NCI-H2227 treated with DMSO at 0.1 percent for 48 hours (cell line): ENCODE measurements at regions not wholly inside any gene's neighbourhood (a gene's known extent, or its start where the extent isn't known, plus 50 kb on each side); places are given as distances from the start of the nearest gene placed in this dataset.

ENCODE experiments used
- DNase-seq: peaks from one replicate; lab custom pipeline; 2025; lab: John Stamatoyannopoulos, UW

DNA sequence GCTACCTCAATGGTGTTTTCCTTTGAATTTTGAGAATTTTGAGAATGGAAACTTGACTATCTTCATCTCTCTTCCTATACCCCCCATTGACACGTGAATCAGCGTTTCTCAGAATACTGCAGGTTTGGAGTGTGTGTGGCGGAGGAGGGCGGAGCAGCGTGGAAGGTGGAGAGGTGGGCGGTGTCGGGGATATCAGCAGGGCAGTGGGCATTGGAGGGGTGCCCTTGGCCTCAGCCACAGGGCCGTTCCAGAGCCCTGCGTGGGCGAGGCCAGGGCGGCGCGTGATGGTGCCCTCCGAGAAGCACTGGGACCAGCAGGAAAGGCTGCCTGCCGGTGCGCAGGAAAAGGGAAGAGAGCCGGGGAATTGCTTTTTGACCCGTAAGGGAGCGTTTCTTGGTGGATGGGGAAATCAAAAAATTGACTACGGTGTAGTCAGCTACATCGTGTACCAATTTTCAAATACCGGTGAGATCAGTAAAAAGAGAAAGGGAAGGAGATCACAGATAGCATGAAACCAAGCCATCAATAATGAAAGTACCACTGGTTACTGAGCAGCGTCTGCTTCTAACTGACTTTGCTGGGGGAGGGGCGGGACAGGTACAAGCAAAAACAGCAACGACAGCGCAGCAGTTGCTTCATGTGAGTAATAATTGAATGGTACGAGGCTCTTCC is 82.7 kb upstream of the DUSP22 start:
- peak; percentile 32 for DNase-seq

- no peak for DNase-seq
Measured at GRCh38 chr6:210104-210456, 82.2 kb upstream of the DUSP22 start.

DNA sequence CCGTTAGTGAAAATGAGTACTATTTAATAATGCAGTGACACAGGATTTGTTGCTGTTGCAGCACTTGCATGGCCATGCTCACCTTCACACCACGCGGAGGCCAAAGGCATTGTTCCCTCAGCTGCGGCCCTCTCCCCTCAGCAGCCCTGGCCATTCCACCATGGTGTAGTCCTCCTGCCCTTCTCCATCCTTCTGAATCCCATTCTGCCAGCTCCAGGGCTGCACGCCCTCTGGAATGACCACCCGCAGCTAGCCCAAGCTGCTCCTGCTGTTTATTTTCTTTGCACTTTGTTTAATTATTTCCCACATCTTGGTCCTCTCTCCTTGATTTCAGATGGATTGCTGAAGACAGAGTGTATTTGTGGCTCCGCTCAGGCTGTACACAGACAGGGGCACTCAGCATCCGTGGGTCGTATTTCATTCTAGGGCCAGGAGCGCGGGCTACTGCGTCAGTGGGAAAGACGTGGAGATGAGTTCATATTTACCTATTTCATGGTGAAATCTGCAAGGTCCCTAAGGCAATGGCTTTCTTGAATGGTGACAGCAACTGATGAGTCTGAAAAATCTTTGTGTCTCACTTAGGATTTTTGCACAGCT is 81.4 kb upstream of the DUSP22 start:
- DNase-seq = no peak

DNA sequence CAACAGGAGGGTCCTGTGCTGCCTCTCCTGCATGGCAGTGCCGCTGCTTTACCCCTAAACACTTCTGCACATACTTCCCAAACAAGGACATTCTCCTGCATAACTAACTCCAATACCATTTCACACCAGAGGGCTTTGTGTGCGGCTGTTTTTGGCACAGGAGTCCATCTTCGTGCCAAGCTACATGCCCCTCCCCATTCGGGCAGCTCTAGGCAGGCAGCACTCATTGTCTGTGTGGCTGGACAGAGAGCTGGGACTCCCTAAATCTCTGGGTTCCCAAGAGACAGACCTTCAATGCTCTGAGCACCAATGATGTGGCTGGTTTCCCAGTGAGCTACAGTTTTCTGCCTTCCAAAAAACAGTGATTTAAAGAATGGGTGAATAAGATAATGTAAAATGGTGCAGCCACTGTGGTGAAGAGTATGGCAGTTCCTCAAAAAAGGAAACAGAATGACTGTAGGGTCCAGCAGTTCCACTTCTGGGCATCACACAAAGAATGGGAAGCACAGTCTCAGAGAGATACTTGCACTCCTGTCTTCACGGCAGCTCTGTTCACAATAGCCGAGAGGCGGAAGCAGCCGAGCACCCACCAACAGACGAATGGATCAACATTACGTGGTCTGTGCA is 80.3 kb upstream of the DUSP22 start:
- no peak for DNase-seq

- no peak for DNase-seq
Measured at GRCh38 chr6:213284-213683, 79.0 kb upstream of the DUSP22 start.

- no peak for DNase-seq
Measured at GRCh38 chr6:214428-214827, 77.9 kb upstream of the DUSP22 start.

GRCh38 chr6:215335-216034 is 76.8 kb upstream of the DUSP22 start:
- DNase-seq = no peak

DNA sequence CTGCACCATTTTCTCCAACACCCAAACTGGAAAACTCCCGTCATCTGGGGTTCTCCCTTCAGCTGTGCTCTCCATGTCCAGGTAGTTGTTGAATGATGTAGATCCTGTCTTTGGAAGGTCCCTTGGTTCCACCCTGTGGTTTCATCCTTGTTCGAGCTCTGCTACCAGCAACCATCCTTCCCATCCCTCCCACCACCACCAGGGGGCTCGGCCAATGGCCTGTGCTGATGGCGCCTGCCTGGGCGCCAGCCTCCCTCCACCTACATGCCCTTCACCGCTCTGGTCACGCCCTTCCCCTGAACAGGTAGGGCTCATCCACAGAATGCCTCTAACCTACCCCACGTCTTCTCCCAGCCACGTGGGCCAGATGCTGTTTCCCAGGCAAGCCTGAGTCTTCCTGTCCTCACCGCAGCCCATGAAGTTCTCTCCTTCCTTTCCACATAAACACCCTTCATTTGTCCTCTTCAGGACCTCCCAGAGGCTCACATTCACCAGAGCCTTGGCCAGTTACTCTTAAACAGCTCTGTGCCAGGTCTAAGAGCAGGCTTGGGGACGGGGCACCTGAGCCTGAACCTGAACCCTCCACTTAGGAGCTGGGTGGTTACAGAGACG is 75.1 kb upstream of the DUSP22 start:
- no peak for DNase-seq

- no peak for DNase-seq
Measured at GRCh38 chr6:218153-219018, 73.9 kb upstream of the DUSP22 start.

DNA sequence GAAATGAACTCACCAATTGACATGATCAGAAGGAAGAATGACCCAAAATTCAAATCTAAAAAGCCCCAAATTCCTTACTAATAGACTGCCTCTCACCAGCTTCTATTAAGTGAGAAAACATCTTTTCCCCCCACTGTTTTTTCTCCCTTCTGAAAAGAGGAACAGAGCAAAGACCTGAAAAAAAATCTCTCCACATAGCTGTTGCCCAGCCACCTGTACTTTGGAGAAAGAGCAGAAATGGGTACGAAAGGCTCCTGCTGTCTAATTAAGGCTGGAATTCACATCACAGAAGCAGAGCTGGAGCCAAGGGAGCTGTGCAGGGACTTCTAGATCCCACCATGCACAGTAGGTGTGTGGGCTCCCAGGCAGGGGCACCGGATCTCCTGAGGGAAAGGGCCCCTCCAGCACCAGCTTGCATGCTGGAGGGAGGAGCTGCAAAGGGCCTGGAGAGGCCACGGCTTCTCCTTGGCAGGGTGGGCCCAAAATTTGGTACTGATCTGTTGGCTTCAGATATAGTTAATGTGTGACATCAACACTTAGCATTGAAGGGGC is 73.2 kb upstream of the DUSP22 start:
- DNase-seq = no peak

- DNase-seq = no peak
Measured at GRCh38 chr6:219641-220198, 72.6 kb upstream of the DUSP22 start.

DNA sequence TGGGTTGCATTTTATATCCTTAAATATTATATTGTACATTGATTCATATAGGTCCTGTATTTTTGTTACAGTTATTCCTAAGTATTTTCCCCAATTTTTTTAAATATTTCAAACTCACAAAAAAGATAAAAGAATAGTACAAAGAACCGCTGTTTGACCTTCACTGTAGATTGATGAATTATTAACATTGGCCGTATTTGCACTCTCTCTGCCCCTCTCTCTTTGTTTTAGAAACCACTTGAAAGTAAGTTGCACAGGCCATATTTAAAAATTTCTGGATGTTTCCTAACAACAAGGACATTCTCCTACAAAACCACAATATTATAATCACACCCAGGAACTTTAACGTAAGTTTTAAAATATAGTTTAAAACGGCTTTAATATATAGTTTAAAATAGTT is 72.0 kb upstream of the DUSP22 start:
- no peak for DNase-seq

- DNase-seq = no peak
Measured at GRCh38 chr6:220721-221475, 71.4 kb upstream of the DUSP22 start.

DNA sequence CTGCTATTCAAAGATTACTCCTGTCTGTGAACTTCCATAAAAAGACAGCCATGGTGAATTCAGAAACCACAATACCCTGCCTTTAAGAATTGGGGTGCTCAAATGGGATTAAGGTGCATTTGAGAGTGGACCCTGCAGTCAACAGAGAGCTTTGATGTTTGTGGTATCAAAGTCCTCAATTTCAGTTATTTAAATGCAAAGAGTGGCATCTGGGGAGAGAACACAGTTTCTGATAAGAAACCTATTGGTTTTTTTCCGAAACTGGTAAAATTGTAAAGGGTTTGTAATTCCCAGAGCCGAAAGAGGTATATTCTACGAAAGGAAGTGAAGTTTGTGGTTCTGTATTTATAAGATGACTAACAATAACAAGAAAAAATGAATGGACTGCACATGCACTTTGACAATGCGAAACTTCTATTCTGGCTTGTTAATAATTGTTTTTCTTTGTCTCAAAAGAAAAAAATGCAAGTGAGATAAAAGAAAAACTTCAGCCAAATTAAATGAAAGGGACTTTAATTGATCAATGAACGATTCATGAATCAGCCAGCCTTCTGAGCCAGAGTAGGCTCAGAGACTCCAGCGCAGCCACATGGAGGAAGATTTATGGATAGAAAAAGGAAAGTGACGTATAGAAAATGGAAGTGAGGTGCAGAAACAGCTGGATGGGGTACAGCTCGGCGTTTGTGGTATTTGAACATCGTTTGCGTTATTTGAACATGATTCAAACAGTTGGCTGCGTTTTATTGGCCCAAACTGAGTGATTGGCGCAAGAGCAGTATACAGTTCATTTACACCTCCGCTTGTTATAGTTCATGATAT is 70.5 kb upstream of the DUSP22 start:
- no peak for DNase-seq

- DNase-seq = no peak
Measured at GRCh38 chr6:222468-222867, 69.8 kb upstream of the DUSP22 start.

DNA sequence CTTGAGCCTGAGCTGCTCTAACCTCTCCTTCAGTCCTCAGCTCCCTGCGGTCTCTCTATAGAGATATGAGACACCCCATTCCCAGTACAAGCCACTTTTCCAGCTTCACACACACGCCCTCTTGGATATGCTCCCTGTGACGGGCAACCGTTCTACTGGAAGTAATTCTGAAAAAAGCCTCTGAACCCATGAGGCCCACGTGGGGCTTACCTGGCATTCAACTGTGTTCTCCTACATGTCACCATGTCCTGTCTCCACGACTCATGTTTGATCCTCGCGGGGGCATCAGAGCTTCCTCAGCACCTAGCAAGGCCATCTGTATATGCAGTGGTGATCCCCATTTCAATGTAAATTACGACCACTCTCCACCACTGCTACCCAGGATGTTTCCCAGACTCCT is 69.2 kb upstream of the DUSP22 start:
- DNase-seq = no peak

DNA sequence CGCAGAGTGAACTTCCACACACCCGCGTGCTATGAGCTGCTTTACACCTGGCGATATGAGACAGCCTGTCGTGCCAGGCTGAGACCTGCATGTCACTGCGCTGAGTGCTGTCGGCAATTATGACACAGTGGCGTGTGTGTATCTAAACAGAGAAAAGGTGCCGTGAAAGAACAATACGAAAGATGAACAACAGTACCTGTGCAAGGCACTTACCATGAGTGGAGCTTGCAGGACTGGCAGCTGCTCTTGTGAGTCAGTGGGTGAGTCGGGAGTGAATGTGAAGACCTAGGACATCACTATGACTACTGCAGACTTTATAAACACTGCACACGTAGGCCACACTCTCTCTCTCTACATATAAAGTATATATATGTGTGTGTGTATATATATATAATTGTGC is 68.5 kb upstream of the DUSP22 start:
- no peak for DNase-seq

- DNase-seq = no peak
Measured at GRCh38 chr6:224350-224749, 67.9 kb upstream of the DUSP22 start.

DNA sequence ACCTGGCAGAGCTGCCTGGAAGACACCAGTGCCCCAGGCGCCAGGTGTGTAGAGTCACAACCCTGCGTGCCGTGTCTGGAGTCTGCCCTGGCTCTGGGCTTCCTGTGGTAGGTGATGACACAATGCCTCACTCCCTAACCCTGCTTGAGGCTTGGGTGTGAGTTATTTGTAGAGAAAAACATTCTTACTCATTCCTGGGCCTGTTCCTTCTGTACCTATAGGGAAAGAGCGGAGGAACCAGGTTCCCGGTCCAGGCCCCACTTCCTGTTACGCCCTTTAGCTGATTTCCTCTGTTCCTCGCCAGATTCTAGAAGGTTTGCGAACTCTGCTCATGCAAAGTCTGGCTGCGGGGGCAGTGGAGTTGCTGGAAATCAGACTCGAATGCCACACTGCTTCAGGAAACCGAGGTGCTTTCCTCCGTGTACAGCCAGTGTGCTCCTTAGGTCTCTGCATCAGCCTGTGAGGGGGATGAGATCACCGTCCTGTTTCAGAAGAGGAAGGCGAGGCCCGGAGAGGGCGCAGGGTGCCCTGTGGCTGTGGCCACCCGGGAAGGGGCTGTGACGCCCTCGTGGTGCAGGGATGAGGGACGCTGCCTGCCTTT is 67.1 kb upstream of the DUSP22 start:
- DNase-seq = no peak
